ENCODE measurements at regions not wholly inside any gene's neighbourhood (a gene's known extent, or its start where the extent isn't known, plus 50 kb on each side); places are given as distances from the start of the nearest gene placed in this dataset.
"Not testable (repeated sequence)": the region's sequence is repeated elsewhere in the genome, so short reads cannot be mapped to it uniquely, and the experiment has no call there.

- no peak for DNase-seq (ENCODE audit: low spot score)
Measured at GRCh38 chrX:122878269-122878668, 305.8 kb upstream of the GRIA3 start.

DNA sequence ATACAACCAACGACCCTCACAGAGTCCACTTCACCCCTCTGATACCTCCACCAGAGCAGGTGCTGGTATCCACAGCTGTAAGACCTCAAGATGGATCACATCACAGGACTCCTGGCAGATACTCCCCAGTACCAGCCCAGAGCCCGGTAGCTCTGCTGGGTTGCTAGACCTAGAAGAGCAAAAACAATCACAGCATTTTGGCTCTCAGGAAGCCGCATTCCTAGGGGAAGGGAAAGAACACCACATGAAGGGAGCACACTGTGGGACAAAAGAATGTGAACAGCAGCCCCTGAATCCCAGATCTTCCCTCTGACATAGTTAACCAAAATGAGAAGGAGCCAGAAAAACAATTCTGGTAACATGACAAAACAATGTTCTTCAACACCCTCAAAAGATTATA, 303.1 kb upstream of the GRIA3 start:
- no peak for DNase-seq (ENCODE audit: low spot score)

- DNase-seq (ENCODE audit: low spot score), result no peak
Measured at GRCh38 chrX:122890729-122891128, 293.3 kb upstream of the GRIA3 start.

- no peak for DNase-seq (ENCODE audit: low spot score)
Measured at GRCh38 chrX:122906726-122907125, 277.4 kb upstream of the GRIA3 start.

DNA sequence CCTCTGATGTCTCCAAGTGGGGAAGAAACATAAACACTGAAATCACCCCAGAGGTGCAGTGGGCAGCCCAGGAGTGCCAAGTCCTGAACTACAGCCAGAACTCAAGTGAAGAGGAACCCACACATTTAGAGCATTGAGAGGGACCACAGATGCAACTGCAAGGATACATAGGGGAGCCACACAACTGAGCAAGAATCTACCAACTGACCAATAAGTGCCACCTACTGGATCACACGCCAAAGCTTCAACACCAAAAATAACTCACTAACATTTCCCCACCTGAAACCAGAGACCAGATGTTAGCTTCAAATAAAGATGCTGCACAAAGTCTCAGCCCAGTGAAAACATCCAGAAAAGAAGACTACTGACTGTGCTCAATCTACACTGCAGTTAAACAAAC, 276.7 kb upstream of the GRIA3 start:
- DNase-seq (ENCODE audit: low spot score), result no peak

- DNase-seq (ENCODE audit: low spot score), result no peak
Measured at GRCh38 chrX:122910697-122911096, 273.4 kb upstream of the GRIA3 start.

DNA sequence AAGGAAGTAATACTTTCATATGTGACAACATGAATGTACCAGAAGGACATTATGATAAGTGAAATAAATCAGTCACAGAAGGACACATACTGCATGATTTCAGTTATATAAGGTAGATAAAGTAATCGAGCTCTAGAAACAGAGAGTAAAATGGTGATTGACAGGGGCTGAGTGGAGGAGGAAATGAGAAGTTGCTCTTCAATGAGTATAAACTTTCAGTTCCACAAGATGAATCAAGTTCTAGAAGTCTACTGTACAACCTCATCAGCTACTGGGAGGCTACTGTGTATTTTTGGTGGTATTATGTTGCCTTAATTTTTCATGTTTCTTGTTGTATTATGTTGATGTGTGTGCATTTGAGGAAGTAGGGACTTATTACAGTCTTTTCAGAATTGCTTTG, 270.9 kb upstream of the GRIA3 start:
- no peak for DNase-seq (ENCODE audit: low spot score)

DNA sequence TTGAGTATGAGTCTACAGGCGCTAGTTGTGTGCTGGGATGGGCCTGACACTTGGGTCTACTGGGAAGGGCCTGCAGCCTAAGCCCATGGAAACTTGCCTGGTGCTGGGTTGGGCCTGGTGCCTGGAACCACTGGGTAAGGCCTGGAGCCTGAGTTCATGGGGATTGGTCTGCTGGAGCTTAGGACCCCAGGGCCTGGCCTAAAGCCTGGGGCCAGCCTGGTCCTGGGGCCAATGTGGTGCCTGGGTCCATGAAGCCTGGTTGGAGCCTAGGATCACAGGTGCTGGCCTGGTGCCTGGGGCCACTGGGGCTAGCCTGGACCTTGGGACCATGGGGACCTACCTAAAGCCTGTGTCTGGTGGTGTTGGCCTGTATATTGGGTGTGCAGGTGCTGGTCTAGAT, 270.3 kb upstream of the GRIA3 start:
- no peak for DNase-seq (ENCODE audit: low spot score)

GRCh38 chrX:122914256-122914655, 269.8 kb upstream of the GRIA3 start:
- no peak for DNase-seq (ENCODE audit: low spot score)

- DNase-seq (ENCODE audit: low spot score), result no peak
Measured at GRCh38 chrX:122934131-122934530, 249.9 kb upstream of the GRIA3 start.

DNA sequence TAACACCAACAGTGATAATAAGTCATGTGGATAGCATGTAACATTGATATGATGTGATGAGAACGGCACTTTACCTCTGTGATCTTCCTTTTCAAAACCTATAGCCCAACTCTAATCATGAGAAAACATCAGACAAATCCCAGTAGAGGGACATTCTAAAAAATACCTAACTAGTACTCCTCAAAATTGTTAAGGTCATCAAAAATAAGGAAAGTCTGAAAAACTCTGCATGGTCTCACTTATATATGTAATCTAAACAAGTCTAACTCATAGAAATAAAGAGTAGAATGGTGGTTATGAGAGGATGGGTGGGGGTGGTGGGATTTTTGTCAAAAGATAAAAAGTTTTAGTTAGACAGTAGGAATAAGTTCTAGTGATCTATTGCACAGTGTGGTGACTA, 243.9 kb upstream of the GRIA3 start:
- DNase-seq (ENCODE audit: low spot score), result no peak

DNA sequence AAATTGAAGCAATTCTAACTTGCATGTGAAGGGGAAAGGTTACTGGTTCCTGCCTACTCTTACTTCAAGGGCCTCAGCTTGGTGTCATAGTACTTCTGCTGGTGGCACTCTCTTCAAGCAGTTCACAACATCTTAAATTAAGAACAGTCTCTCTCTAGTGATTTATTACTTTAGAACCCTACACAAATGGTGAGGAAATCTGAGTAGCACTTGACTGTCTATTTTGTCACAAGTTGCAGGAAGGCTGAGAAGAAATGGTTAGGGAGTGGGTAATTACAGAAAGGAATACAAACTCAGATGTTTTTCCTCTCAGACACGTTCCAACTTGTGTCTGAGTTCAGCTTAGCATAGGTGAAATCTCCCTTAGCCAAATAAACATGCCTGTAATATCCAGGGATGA, 242.3 kb upstream of the GRIA3 start:
- DNase-seq (ENCODE audit: low spot score), result no peak

GRCh38 chrX:122943918-122944317, 240.2 kb upstream of the GRIA3 start:
- DNase-seq (ENCODE audit: low spot score), result no peak

DNA sequence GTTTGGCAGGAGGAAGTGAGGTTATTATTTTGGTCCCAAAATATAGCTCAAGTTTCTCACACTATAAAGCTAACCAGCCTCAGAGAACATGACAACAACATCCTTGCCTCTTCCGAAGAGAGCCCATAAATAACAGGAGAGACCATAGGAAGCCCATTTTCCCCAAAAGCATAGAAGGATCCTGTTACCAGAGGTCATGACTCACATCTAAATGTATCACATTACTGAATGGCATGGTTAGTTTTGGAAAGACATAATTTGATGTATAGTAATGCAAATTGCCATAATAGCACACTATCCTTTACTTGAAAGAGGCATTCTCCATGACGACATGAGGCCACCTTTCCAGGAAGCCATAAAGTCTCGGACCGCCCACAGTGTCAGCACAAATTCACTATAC, 238.8 kb upstream of the GRIA3 start:
- no peak for DNase-seq (ENCODE audit: low spot score)

GRCh38 chrX:122972604-122973003, 211.5 kb upstream of the GRIA3 start:
- no peak for DNase-seq (ENCODE audit: low spot score)

GRCh38 chrX:122982521-122982920, 201.6 kb upstream of the GRIA3 start:
- no peak for DNase-seq (ENCODE audit: low spot score)

DNA sequence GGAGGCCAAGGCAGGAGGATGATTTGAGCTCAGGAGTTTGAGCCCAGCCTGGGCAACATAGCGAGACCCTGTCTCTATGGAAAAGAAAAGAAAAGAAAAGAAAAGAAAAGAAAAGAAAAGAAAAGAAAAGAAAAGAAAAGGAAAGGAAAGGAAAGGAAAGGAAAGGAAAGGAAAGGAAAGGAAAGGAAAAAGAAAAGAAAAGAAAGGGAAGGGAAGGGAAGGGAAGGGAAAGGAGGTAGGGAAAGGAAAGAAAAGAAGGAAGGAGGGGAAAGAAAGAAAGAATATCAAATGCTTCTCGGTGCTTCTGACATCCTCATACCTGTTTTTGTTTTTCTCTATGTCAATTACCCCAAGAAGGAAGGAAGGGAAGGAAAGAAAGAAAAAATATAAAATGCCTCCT, 181.2 kb upstream of the GRIA3 start:
- DNase-seq (ENCODE audit: low spot score), result not testable (repeated sequence)

DNA sequence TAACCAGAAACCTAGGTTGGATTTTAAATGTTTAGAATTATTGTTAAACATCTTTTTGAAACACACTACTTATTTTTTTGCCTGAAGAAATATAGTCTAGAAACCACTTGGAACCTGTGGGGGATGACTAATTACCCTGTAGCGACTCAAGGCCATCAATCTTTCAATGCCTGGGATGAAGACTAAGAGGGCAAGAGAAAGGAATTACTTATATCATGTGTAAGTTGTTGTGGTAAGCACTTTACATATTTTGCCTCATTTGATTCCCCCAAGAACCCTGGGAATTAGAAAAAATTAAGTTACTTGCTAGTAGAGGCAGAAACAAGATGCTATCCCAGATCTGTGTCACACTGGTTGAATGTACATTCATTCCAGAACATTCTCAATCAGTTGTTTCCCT, 170.9 kb upstream of the GRIA3 start:
- no peak for DNase-seq (ENCODE audit: low spot score)

GRCh38 chrX:123036401-123036800, 147.7 kb upstream of the GRIA3 start:
- no peak for DNase-seq (ENCODE audit: low spot score)

DNA sequence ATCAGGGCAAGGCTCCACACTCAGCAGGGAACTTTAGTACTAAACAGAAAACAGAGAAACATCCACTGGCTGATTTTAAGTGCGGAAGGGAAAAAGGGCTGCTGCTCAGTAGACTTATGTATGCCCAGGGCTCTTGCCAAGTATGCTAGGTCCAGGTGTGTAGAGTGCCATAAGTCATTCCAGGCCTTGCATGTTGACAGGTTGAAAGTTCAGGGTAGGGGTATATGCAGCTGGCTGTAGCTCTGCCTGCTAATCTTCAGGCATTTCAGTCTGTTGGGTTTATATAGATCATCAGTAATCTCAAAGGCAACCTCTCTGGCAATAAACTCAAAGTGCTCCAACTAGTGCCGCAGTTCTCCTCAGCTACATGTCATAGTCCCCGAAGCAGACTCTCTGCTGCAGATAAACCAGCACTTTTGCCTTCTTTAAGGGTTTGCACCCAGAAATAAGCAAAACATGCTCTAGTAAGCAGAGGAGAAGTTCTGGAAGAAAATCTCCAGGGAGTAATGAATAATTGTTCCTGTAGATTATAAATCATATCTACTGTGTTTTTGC, 134.9 kb upstream of the GRIA3 start:
- DNase-seq (ENCODE audit: low spot score), result no peak

GRCh38 chrX:123060986-123061385, 123.1 kb upstream of the GRIA3 start:
- DNase-seq (ENCODE audit: low spot score), result no peak

DNA sequence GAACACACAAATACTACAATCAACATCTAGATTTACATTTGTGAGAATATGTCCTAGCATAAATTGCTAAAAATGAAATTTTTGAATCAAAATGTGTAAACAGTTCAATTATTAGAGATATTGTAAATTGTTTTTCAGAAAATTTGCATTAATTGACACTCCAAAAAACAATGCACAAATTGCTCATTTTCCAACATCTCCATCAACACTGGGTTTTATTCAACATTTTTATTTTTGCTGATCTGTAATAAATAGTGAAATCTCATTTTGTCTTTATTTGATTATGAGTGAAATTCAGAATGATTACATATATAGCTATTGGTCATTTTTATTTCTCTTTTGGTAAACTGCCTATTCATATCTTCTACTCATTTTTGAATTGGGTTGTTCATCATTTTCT, 120.0 kb upstream of the GRIA3 start:
- DNase-seq (ENCODE audit: low spot score), result no peak

GRCh38 chrX:123072686-123073385, 111.2 kb upstream of the GRIA3 start:
- no peak for DNase-seq (ENCODE audit: low spot score)
